PC-9 (cell line): ENCODE measurements at regions not wholly inside any gene's neighbourhood (a gene's known extent, or its start where the extent isn't known, plus 50 kb on each side); places are given as distances from the start of the nearest gene placed in this dataset.

Source experiments
- EZH2 ChIP-seq: fragments of 200-600 bp; sonication (generic); IDR thresholded peaks from 2 replicates; pipeline ENCODE4 v1.8.0; 2017; ENCODE audit warnings: antibody characterized with exemption, low read depth
- TF ChIP-seq, protein P1 (sequence below): fragments of 200-600 bp; sonication (generic); conservative IDR thresholded peaks from 2 replicates; pipeline ENCODE4 v1.6.1; 2017; ENCODE audit warnings: mixed run types, antibody characterized with exemption, mild to moderate bottlenecking, moderate library complexity

DNA sequence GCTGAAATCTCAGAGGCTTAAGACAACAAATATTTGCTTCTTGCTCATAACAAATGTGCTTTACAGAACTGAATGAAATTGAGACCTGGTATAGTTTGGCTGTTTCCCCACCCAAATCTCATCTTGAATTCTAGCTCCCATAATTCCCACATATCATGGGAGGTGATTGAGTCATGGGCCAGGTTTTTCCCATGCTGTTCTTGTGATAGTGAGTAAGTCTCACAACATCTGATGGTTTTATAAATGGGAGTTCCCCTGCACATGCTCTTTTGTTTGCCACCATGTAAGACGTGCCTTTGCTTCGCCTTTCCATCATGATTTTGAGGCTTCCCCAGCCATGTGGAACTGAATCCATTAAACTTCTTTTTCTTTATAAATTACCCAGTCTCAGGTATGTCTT, 221.1 kb upstream of the DIPK2B start:
- TF ChIP-seq, protein P1, sequence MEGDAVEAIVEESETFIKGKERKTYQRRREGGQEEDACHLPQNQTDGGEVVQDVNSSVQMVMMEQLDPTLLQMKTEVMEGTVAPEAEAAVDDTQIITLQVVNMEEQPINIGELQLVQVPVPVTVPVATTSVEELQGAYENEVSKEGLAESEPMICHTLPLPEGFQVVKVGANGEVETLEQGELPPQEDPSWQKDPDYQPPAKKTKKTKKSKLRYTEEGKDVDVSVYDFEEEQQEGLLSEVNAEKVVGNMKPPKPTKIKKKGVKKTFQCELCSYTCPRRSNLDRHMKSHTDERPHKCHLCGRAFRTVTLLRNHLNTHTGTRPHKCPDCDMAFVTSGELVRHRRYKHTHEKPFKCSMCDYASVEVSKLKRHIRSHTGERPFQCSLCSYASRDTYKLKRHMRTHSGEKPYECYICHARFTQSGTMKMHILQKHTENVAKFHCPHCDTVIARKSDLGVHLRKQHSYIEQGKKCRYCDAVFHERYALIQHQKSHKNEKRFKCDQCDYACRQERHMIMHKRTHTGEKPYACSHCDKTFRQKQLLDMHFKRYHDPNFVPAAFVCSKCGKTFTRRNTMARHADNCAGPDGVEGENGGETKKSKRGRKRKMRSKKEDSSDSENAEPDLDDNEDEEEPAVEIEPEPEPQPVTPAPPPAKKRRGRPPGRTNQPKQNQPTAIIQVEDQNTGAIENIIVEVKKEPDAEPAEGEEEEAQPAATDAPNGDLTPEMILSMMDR = no peak
- no peak for TF ChIP-seq EZH2
